Smooth muscle cell (in vitro differentiated cells): ENCODE measurements at regions not wholly inside any gene's neighbourhood (a gene's known extent, or its start where the extent isn't known, plus 50 kb on each side); places are given as distances from the start of the nearest gene placed in this dataset.
A peak's percentile ranks its signal among the peaks of the same experiment; 100 is the strongest.
"Not testable (repeated sequence)": the region's sequence is repeated elsewhere in the genome, so short reads cannot be mapped to it uniquely, and the experiment has no call there.

Source experiments
- DNase-seq: peaks from one replicate; lab custom pipeline; 2025; ENCODE audit not compliant: unreplicated experiment; lab: John Stamatoyannopoulos, UW
- H2AFZ ChIP-seq: fragments of 200-600 bp; sonication (generic); 2 replicates; pipeline ENCODE4 v1.6.0; 2016; ENCODE audit warnings: antibody characterized with exemption, low read depth, mild to moderate bottlenecking
- H3F3A ChIP-seq: fragments of 200-600 bp; sonication (generic); 2 replicates; pipeline ENCODE4 v1.6.0; 2017; ENCODE audit warnings: antibody characterized with exemption, low read depth
- H3K27ac ChIP-seq: fragments of 200-600 bp; sonication (generic); 2 replicates; pipeline ENCODE4 v1.5.1; 2016; ENCODE audit warnings: low read depth, mild to moderate bottlenecking
- H3K27me3 ChIP-seq: fragments of 200-600 bp; sonication (generic); 2 replicates; pipeline ENCODE4 v1.6.1; 2016; ENCODE audit warnings: low read depth, mild to moderate bottlenecking
- H3K36me3 ChIP-seq: fragments of 200-600 bp; sonication (generic); 2 replicates; pipeline ENCODE4 v1.5.1; 2016; ENCODE audit warnings: low read depth
- H3K4me1 ChIP-seq: fragments of 200-600 bp; sonication (generic); 2 replicates; pipeline ENCODE4 v1.5.1; 2016; ENCODE audit warnings: low read depth
- H3K4me2 ChIP-seq: fragments of 200-600 bp; sonication (generic); 2 replicates; pipeline ENCODE4 v1.6.0; 2016; ENCODE audit warnings: mild to moderate bottlenecking
- H3K4me3 ChIP-seq: fragments of 200-600 bp; sonication (generic); 2 replicates; pipeline ENCODE4 v1.5.1; 2016; ENCODE audit warnings: mild to moderate bottlenecking
- H3K79me2 ChIP-seq: fragments of 200-600 bp; sonication (generic); 2 replicates; pipeline ENCODE4 v1.6.0; 2016; ENCODE audit warnings: low read depth, mild to moderate bottlenecking
- H3K9ac ChIP-seq: fragments of 200-600 bp; sonication (generic); 2 replicates; pipeline ENCODE4 v1.6.0; 2016; ENCODE audit warnings: low read depth
- H3K9me3 ChIP-seq: fragments of 200-600 bp; sonication (generic); replicated peaks from 2 replicates; pipeline ENCODE4 v1.5.1; 2016; ENCODE audit warnings: low read depth
- H4K20me1 ChIP-seq: fragments of 200-600 bp; sonication (generic); 2 replicates; pipeline ENCODE4 v1.6.0; 2016; ENCODE audit warnings: low read depth
- WGBS: methylation state at CpG from one replicate; pipeline ENCODE4 v1.1.7; 2016; ENCODE audit warnings: low lambda C conversion rate; 5-methylcytosine and 5-hydroxymethylcytosine counted together

- WGBS, result 100% methylated on average over 3 of the region's 5 CpGs
These were observed 183.7 kb upstream of the AKAP13 start for GRCh38 chr15:85196697-85197096.

DNA sequence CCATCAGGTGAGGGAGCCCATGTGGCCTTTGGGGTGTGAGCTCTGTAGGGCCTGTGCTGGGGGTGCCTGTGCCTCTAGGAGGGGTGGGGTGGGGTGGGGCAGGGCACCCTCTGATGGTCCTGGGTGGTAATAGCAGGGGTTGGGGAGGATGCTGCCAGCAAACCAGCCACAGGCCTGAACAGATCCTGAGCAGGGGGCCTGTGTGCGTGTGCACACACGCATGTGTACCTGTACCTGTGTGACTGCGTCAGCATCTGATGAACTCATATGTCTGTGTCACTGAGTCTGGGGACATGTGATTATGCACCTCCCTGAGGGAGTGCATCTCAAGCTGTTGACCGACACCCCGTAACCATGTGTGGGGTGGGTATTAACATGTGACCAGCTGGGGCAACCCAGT is 182.8 kb upstream of the AKAP13 start:
- H3K79me2 ChIP-seq, H3F3A ChIP-seq, H2AFZ ChIP-seq, H4K20me1 ChIP-seq, H3K9me3 ChIP-seq, H3K36me3 ChIP-seq, DNase-seq, H3K4me1 ChIP-seq, H3K27me3 ChIP-seq, H3K4me3 ChIP-seq, H3K27ac ChIP-seq, H3K4me2 ChIP-seq, H3K9ac ChIP-seq: not testable (repeated sequence)
- WGBS, result no CpG with 5 or more reads among the region's 5 CpGs

More at GRCh38 chr15:85196697-85197096, 183.7 kb upstream of the AKAP13 start:
- not testable (repeated sequence) for H3K27me3 ChIP-seq, H3K4me1 ChIP-seq, H3K27ac ChIP-seq, H3K79me2 ChIP-seq, H3K9ac ChIP-seq, H3K9me3 ChIP-seq, H4K20me1 ChIP-seq, H3K4me3 ChIP-seq, H3F3A ChIP-seq, DNase-seq, H2AFZ ChIP-seq, H3K4me2 ChIP-seq, H3K36me3 ChIP-seq

DNA sequence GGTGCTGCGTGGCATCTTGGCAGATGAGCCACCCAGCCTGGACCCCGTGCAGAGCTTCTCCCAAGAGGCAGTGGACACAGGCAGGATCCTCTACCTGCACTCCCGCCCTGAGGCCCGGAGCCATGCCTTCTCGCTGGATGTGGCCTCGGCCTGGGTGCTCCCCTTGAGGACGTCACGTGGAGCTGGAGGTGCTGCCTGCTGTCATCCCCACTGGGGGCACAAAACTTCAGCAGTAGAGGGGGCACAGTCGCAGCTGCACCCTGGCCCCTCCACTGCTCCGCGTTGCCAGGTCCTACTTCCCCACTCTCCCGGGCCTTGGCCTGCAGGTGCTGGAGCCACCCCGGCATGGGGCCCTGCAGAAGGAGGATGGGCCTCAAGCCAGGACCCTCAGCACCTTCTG is 182.0 kb upstream of the AKAP13 start:
- H3K4me1 ChIP-seq, H3K79me2 ChIP-seq, H3K9ac ChIP-seq, H4K20me1 ChIP-seq, H3K27me3 ChIP-seq, H3K4me2 ChIP-seq, H3K27ac ChIP-seq, H3K36me3 ChIP-seq, H3K4me3 ChIP-seq, H3F3A ChIP-seq, H2AFZ ChIP-seq, H3K9me3 ChIP-seq, DNase-seq: not testable (repeated sequence)
- no CpG with 5 or more reads among the region's 13 CpGs for WGBS

DNA sequence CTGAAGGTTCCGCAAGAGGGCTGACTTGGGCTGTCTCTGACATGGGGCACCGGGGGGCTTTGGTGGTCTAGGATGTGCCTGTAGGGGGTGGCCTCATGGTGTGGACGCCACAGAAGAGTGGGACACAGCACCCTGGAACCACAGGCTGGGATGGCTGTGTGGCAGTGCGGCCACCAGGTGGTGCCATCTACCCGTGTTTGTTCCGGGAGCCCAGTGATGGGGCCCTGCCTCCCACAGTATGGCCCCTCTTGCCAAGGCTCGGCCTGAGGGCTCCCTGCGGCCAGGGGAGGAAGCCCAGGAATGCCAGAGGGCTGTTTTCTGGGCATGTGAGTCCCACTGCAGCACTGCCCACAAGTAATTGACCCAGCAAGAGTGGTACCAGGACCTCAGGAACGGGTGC is 180.2 kb upstream of the AKAP13 start:
- WGBS, result no CpG with 5 or more reads among the region's 9 CpGs
- DNase-seq, H3K79me2 ChIP-seq, H2AFZ ChIP-seq, H3F3A ChIP-seq, H3K9me3 ChIP-seq, H4K20me1 ChIP-seq, H3K4me3 ChIP-seq, H3K4me1 ChIP-seq, H3K9ac ChIP-seq, H3K27me3 ChIP-seq, H3K36me3 ChIP-seq, H3K4me2 ChIP-seq, H3K27ac ChIP-seq: not testable (repeated sequence)

GRCh38 chr15:85201118-85201793 is 179.1 kb upstream of the AKAP13 start:
- not testable (repeated sequence) for H3K9ac ChIP-seq, H2AFZ ChIP-seq, DNase-seq, H3K79me2 ChIP-seq, H3K4me1 ChIP-seq, H3K9me3 ChIP-seq, H3K36me3 ChIP-seq, H3K27ac ChIP-seq, H4K20me1 ChIP-seq, H3F3A ChIP-seq, H3K4me3 ChIP-seq, H3K4me2 ChIP-seq, H3K27me3 ChIP-seq
- WGBS, result 88% methylated on average over 7 of the region's 16 CpGs

DNA sequence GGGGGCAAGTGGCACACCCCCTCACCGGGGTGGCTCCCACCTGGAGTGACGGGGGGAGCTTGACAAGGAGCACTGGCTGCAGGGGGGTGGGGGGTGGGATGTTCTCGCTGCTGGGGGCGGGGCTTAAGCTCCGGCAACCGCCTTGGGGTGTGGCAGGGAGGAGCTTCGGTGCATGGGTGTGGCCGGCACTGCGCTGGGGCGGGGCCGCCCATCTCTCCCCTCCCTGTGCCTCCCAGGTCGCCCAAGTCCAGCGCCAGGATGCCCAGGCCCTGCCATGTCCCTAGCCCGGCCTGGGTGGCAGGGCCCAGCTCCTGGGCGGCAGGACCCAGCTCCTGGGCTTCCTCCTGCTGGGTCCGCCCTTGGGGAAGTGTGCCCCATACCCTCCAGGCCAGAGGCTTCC is 175.9 kb upstream of the AKAP13 start:
- H4K20me1 ChIP-seq, H3K27ac ChIP-seq: not testable (repeated sequence)
- no CpG with 5 or more reads among the region's 16 CpGs for WGBS

GRCh38 chr15:85233791-85234325 is 146.5 kb upstream of the AKAP13 start:
- not testable (repeated sequence) for H3K4me1 ChIP-seq, H2AFZ ChIP-seq, H3K9me3 ChIP-seq, H3K79me2 ChIP-seq, H4K20me1 ChIP-seq, H3K36me3 ChIP-seq, H3K27ac ChIP-seq, DNase-seq, H3K9ac ChIP-seq, H3K27me3 ChIP-seq, H3F3A ChIP-seq
- Histone ChIP-seq H3K4me3 (peak overlapping the region; percentile 57), H3K4me2 (peak overlapping the region; percentile 83)
- whole genome bisulfite sequencing, result under 1% methylated on average over 41 of the region's 62 CpGs

More for the DNA sequence above, 175.9 kb upstream of the AKAP13 start:
- not testable (repeated sequence) for H3K27me3 ChIP-seq, H3K4me2 ChIP-seq, H3K9me3 ChIP-seq, H3K36me3 ChIP-seq, H3K4me1 ChIP-seq, H3K4me3 ChIP-seq, H3K79me2 ChIP-seq, H2AFZ ChIP-seq, H3K9ac ChIP-seq, DNase-seq, H3F3A ChIP-seq

DNA sequence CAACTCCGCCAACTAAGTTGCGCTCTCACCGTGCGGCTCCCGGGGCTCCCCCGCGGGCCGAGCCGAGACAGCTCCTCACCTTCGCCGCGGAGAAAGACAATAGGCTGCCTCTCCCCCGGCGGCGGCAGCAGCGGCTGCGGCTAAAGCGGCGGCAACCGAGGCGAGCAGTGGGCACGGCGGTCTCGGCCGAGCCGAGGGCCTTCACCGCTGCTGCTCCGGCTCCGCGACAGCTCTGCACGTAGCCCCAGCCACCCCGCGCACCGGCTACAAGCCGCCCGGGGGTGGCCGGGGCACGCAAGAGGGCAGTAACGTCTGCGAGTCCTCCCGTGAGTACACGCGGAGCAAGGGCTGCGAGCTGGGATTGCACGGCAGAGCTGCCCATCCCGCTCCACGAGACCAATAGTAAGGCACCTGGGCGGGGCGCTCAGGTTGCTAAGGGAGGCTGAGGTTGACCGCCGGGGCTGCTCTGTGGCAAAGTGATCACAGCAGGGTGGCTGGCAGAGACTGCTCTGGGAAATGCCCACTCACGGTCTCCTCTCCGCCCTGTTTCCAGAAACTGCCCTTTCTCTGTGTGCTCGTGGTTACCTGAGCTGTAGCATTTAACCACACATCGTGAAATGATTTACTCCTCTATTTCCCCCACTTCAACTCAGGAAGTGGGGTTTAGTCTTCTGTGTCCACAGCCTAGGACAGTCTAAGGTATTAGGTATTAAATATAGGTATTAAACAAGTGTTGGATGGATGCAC is 145.8 kb upstream of the AKAP13 start:
- 0% methylated on average over 2 of the region's 55 CpGs for WGBS
- H3K9ac ChIP-seq, result not testable (repeated sequence)

More for the DNA sequence above, 145.8 kb upstream of the AKAP13 start:
- DNase-seq, H3K4me1 ChIP-seq, H3K27me3 ChIP-seq, H3K27ac ChIP-seq, H3K79me2 ChIP-seq, H3K36me3 ChIP-seq, H3K9me3 ChIP-seq, H2AFZ ChIP-seq, H3F3A ChIP-seq, H4K20me1 ChIP-seq: not testable (repeated sequence)
- Histone ChIP-seq H3K4me3 (peak overlapping the region; percentile 40), H3K4me2 (peak overlapping the region; percentile 76)
